Transverse colon (tissue), 3 donors: ENCODE measurements at regions not wholly inside any gene's neighbourhood (a gene's known extent, or its start where the extent isn't known, plus 50 kb on each side); places are given as distances from the start of the nearest gene placed in this dataset.

ENCODE experiments used
- EP300 ChIP-seq: sonication (generic); formaldehyde crosslinking; IDR thresholded peaks from one replicate; pipeline ENCODE4 v1.6.1; 2017; ENCODE audit warnings: antibody characterized with exemption, low read depth
- TF ChIP-seq, protein P1 (sequence below), 5 experiments: fragments of 200-600 bp in 3 of 5; fragments of 450-650 bp in 2 of 5; sonication (generic) in 3 of 5; IDR thresholded peaks; 1 replicate in 2 of 5; 2 replicates in 3 of 5; pipeline ENCODE4 v1.5.1; 2016 to 2017; ENCODE audit warnings: antibody characterized with exemption in 5 of 5, inconsistent platforms in 3 of 5, mild to moderate bottlenecking in 2 of 5, moderate library complexity in 1 of 5

DNA sequence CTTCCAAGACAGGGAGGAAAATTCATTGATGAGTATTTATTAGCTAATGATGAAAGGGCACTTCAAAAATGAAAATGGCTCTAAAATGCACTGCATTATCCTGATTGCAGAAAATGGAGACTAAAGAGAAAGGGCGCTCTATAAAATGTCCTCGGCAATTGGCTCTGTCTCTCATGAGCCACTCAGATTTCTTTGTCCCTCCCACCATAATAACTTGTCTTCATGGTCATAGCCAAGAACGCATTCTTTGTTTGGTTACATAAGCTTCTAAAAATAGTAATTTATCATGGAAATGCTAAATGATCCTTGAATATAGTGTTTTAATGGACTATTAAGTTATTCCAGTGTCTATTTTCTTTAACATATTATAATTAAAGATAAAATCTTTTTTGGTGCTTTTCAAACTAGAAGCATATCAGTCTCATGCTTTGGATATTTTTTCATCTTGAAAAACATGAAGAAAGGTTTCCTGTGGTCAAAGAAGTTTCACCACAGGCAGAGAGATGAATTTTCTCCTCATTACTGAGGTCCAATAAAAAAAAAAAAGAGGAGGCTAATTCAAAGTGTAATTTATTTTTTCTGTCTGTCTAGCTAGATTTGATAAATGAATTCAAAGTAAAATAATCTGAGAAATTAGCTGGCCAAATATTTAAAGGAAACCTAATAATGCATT, 238.1 kb upstream of the BLID start:
- TF ChIP-seq, protein P1, sequence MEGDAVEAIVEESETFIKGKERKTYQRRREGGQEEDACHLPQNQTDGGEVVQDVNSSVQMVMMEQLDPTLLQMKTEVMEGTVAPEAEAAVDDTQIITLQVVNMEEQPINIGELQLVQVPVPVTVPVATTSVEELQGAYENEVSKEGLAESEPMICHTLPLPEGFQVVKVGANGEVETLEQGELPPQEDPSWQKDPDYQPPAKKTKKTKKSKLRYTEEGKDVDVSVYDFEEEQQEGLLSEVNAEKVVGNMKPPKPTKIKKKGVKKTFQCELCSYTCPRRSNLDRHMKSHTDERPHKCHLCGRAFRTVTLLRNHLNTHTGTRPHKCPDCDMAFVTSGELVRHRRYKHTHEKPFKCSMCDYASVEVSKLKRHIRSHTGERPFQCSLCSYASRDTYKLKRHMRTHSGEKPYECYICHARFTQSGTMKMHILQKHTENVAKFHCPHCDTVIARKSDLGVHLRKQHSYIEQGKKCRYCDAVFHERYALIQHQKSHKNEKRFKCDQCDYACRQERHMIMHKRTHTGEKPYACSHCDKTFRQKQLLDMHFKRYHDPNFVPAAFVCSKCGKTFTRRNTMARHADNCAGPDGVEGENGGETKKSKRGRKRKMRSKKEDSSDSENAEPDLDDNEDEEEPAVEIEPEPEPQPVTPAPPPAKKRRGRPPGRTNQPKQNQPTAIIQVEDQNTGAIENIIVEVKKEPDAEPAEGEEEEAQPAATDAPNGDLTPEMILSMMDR (IDR thresholded peaks at IDR 0.05) = no peak
- no peak for TF ChIP-seq EP300
